Loucy (cell line): ENCODE measurements at regions not wholly inside any gene's neighbourhood (a gene's known extent, or its start where the extent isn't known, plus 50 kb on each side); places are given as distances from the start of the nearest gene placed in this dataset.

Experiments
- EZH2phosphoT487 ChIP-seq: fragments of 200-600 bp; IDR thresholded peaks from 2 replicates; pipeline ENCODE4 v1.6.1; 2018; ENCODE audit warnings: antibody characterized with exemption, mild to moderate bottlenecking, moderate library complexity, borderline replicate concordance
- TF ChIP-seq, protein P1 (sequence below): fragments of 200-600 bp; sonication (generic); conservative IDR thresholded peaks from 2 replicates; pipeline ENCODE4 v1.5.1; 2014; ENCODE audit warnings: mild to moderate bottlenecking, antibody characterized with exemption, low read length

DNA sequence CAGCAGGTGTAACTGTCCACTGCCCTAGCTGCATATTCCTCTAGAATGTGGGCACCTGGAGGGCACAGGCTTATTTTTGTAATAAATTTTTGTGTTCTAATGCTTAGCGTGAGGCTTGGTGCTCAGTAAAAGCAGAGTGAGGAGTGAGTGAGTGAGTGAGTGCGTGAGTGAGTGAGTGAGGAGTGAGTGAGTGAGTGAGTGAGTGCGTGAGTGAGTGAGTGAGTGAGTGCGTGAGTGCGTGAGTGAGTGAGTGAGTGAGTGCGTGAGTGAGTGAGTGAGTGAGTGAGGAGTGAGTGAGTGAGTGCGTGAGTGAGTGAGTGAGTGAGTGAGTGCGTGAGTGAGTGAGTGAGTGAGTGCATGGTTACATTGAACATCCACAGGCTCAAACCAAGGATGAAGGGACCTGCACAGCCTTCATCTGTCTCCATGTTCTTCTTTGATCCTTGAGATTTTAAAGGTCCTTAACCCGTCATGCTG, 371.5 kb downstream of the MED10 start:
- TF ChIP-seq, protein P1, sequence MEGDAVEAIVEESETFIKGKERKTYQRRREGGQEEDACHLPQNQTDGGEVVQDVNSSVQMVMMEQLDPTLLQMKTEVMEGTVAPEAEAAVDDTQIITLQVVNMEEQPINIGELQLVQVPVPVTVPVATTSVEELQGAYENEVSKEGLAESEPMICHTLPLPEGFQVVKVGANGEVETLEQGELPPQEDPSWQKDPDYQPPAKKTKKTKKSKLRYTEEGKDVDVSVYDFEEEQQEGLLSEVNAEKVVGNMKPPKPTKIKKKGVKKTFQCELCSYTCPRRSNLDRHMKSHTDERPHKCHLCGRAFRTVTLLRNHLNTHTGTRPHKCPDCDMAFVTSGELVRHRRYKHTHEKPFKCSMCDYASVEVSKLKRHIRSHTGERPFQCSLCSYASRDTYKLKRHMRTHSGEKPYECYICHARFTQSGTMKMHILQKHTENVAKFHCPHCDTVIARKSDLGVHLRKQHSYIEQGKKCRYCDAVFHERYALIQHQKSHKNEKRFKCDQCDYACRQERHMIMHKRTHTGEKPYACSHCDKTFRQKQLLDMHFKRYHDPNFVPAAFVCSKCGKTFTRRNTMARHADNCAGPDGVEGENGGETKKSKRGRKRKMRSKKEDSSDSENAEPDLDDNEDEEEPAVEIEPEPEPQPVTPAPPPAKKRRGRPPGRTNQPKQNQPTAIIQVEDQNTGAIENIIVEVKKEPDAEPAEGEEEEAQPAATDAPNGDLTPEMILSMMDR = no peak
- no peak for TF ChIP-seq EZH2phosphoT487
